Activated T-cell treated with anti-CD3 and anti-CD28 coated beads, Interleukin-2, amount 50 U/mL, for 72 hours (primary cell): ENCODE measurements at regions not wholly inside any gene's neighbourhood (a gene's known extent, or its start where the extent isn't known, plus 50 kb on each side); places are given as distances from the start of the nearest gene placed in this dataset.

Experiments
- ATAC-seq, 2 donors: fragments of 150-1000 bp; cut with Tn5 transposase; replicated peaks in 1 of 2; 2 replicates each; pipeline ENCODE4 v1.10.0; 2021; ENCODE audit warnings: moderate library complexity in 2 of 2, mild to moderate bottlenecking in 1 of 2
- DNase-seq, 2 donors: peaks; one replicate each; pipeline ENCODE4 v3.0.0; 2021 to 2022; ENCODE audit warnings: mixed read lengths in 1 of 2
- H3K27ac Mint-ChIP-seq: one replicate; pipeline ENCODE4 v1.8.0; 2022; ENCODE audit warnings: mild to moderate bottlenecking, moderate library complexity, mixed read lengths
- H3K27me3 Mint-ChIP-seq: one replicate; pipeline ENCODE4 v1.8.0; 2022; ENCODE audit warnings: low read depth, mixed read lengths
- H3K36me3 Mint-ChIP-seq, 2 donors: one replicate each; pipeline ENCODE4 v1.8.0; 2022; ENCODE audit warnings: mixed read lengths in 2 of 2, mild to moderate bottlenecking in 1 of 2; ENCODE audit not compliant: insufficient read depth in 2 of 2
- H3K4me1 Mint-ChIP-seq: one replicate; pipeline ENCODE4 v1.8.0; 2022; ENCODE audit warnings: low read depth, mixed read lengths
- H3K4me3 Mint-ChIP-seq, 2 donors: one replicate each; pipeline ENCODE4 v1.8.0; 2022; ENCODE audit warnings: mild to moderate bottlenecking in 2 of 2, mixed read lengths in 2 of 2, moderate library complexity in 2 of 2
- H3K9me3 Mint-ChIP-seq, 2 donors: one replicate each; pipeline ENCODE4 v1.8.0; 2022; ENCODE audit warnings: mixed read lengths in 2 of 2

- Mint-ChIP-seq H3K27me3 (peaks cover 63% of the 10 kb centered on the region), H3K9me3 (peaks cover 0 to 2% of the 10 kb centered on the region in 2 donors), H3K4me3 (no peak overlapping the region), H3K4me1 (no peaks in the 10 kb centered on the region), H3K27ac (no peak overlapping the region), H3K36me3 (no peaks in the 10 kb centered on the region)
- ATAC-seq (no peak), DNase-seq (no peak)
Observed at GRCh38 chr1:232110281-232111090, 483.9 kb downstream of the DISC1 start.

DNA sequence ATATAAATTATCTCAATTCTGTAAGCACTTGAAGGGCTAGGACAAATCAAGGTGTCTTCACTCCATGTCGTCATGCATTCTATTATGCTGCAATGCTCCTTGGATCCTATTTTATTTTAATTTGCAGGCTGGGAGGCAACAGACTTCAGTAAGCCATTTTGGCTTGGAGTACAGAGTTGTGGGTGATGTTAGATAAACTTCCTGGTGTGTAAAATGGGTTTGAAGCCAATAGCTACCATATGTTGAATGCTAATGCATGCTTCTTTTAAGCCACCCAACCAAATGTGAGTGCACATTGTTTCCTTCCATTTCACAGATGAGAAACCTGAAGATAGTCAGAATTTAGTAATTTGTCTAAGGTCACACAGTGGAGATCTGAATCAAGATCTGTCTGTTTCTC is 482.8 kb downstream of the DISC1 start:
- H3K36me3 Mint-ChIP-seq = no peaks in the 10 kb centered on the region
- ATAC-seq = no peak
- DNase-seq = no peak
- H3K4me1 Mint-ChIP-seq = no peaks in the 10 kb centered on the region
- H3K27ac Mint-ChIP-seq = no peak overlapping the region
- no peak overlapping the region for H3K4me3 Mint-ChIP-seq
- peaks cover 61% of the 10 kb centered on the region for H3K27me3 Mint-ChIP-seq
- peaks cover 0 to 2% of the 10 kb centered on the region in 2 donors for H3K9me3 Mint-ChIP-seq

DNA sequence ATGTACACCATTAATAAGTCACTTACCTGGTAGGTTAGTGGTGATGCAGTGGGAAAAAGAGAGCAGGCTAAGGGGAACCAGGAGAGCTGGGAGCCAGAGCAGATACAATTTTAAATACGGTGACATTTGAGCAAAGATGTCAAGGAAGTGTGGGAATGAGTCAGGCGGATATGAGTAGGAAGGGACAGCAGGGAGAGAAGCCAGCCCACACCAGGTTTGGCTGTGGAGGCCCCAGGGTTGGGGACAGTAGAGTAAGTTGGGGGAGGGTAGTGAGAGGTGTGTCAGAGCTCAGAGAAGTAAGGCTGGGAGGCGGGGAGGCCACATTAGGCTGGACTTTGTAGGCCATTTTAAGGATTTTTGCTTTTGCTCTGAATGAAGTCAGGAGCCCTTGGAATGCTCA is 482.0 kb downstream of the DISC1 start:
- Mint-ChIP-seq H3K9me3 (peaks cover 0 to 2% of the 10 kb centered on the region in 2 donors), H3K36me3 (no peaks in the 10 kb centered on the region), H3K4me3 (no peak overlapping the region), H3K27me3 (peaks cover 58% of the 10 kb centered on the region), H3K4me1 (no peaks in the 10 kb centered on the region), H3K27ac (no peak overlapping the region)
- no peak for ATAC-seq
- no peak for DNase-seq

DNA sequence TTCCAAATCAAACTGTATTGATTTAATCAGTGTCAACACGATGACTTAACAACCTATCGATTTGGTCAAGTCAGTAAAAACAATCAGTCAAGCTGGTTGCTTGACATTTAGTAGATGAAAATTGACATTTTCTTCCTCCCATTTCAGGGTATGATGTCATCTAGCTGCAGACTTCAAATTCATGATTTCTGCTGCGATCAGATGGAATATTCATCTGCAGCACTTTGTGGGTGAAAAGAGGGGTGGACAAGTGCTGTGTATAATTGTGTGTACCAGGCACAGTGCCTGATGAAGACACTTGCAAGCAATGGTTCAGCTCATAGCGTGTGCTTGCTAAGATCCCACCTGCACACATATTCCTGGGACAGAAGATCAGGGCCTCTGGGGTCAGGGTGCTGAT is 479.8 kb downstream of the DISC1 start:
- Mint-ChIP-seq H3K36me3 (no peaks in the 10 kb centered on the region), H3K27ac (no peak overlapping the region), H3K4me3 (no peak overlapping the region), H3K27me3 (peaks cover 41% of the 10 kb centered on the region), H3K9me3 (no peaks in the 10 kb centered on the region), H3K4me1 (no peaks in the 10 kb centered on the region)
- DNase-seq (no peak), ATAC-seq (no peak)

DNA sequence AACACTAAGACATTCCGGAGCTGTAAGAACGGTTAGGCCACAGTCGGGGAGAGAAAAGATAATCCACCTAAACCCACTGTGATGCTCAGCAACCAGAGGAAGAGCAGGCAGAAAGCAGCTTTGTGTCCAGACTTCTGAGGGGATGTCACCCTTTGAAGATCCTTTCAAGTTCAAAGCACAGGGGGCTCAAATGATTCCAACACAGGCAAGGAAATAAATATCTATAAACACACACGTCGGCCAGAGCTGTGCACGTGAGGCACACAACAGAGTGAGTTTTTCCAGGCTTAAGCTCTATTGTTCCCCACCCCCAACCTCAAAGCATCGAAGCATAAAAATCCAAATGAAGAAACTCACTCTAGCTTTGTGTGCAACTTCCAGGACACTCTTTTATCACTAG is 479.0 kb downstream of the DISC1 start:
- DNase-seq = no peak
- H3K27ac Mint-ChIP-seq = no peak overlapping the region
- no peaks in the 10 kb centered on the region for H3K9me3 Mint-ChIP-seq
- peaks cover 33% of the 10 kb centered on the region for H3K27me3 Mint-ChIP-seq
- no peaks in the 10 kb centered on the region for H3K4me1 Mint-ChIP-seq
- H3K4me3 Mint-ChIP-seq = no peak overlapping the region
- no peaks in the 10 kb centered on the region for H3K36me3 Mint-ChIP-seq
- ATAC-seq = no peak

- Mint-ChIP-seq H3K36me3 (peaks cover 0 to 2% of the 10 kb centered on the region in 2 donors), H3K27ac (no peak overlapping the region), H3K4me1 (no peaks in the 10 kb centered on the region), H3K4me3 (no peak overlapping the region), H3K27me3 (peaks cover 28% of the 10 kb centered on the region), H3K9me3 (no peaks in the 10 kb centered on the region)
- DNase-seq (no peak), ATAC-seq (no peak)
Observed at GRCh38 chr1:232101231-232101630, 474.6 kb downstream of the DISC1 start.

GRCh38 chr1:232096751-232097150 is 470.2 kb downstream of the DISC1 start:
- DNase-seq (no peak), ATAC-seq (no peak)
- H3K4me1 Mint-ChIP-seq = no peaks in the 10 kb centered on the region
- H3K9me3 Mint-ChIP-seq = no peaks in the 10 kb centered on the region
- peaks cover 0 to 2% of the 10 kb centered on the region in 2 donors for H3K36me3 Mint-ChIP-seq
- H3K27ac Mint-ChIP-seq = no peak overlapping the region
- no peak overlapping the region for H3K4me3 Mint-ChIP-seq
- H3K27me3 Mint-ChIP-seq = peaks cover 23% of the 10 kb centered on the region
